ENCODE measurements at regions not wholly inside any gene's neighbourhood (a gene's known extent, or its start where the extent isn't known, plus 50 kb on each side); places are given as distances from the start of the nearest gene placed in this dataset.

DNA sequence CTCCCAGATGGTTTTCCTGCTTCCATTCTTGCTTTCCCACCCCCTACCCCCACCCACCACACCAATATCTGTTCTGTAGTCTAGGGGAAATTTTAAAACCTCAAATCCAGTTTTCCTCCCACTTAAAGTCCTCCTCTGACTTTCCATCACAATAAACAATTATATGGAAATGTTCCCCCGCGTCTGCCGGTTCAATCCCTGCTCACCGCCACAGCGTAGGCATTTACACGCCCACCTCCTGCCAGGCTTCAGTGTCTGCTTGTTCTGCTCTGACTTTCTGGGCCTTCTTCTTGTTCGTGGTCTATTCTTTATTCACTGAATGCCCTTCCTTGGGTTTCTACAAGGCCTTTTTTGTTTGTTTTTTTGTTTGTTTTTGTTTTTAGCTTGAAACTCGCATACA lies 633.0 kb upstream of the MKI67 start:
- DNase-seq: no peak
- Histone ChIP-seq H3K27ac (ENCODE audit: low read depth in 1 of 2, low read length in 1 of 2) (no peak overlapping the region), H3K4me3 (no peak overlapping the region), H3K9ac (ENCODE audit: insufficient read depth in 1 of 2, low read length in 2 of 2) (no peak overlapping the region), H3K4me1 (ENCODE audit: control insufficient read depth in 5 of 5, insufficient read depth in 5 of 5, low read length in 5 of 5) (no peaks in the 10 kb centered on the region), H3K27me3 (ENCODE audit: control insufficient read depth in 3 of 3, insufficient read depth in 3 of 3, low read length in 2 of 3) (no peaks in the 10 kb centered on the region), H3K36me3 (ENCODE audit: control insufficient read depth in 4 of 4, insufficient read depth in 4 of 4, low read length in 4 of 4) (no peaks in the 10 kb centered on the region), H3K9me3 (ENCODE audit: control insufficient read depth in 4 of 4, insufficient read depth in 3 of 4, low read length in 3 of 4) (no peaks in the 10 kb centered on the region)
- WGBS, 2 donors: 88 to 89% methylated on average over 8 of the region's 8 CpGs
- no peak for ATAC-seq (ENCODE audit: insufficient read depth, low FRiP score)
- no peak for TF ChIP-seq CTCF (IDR thresholded peaks at IDR 0.05; ENCODE audit: control extremely low read depth, extremely low read depth)

DNA sequence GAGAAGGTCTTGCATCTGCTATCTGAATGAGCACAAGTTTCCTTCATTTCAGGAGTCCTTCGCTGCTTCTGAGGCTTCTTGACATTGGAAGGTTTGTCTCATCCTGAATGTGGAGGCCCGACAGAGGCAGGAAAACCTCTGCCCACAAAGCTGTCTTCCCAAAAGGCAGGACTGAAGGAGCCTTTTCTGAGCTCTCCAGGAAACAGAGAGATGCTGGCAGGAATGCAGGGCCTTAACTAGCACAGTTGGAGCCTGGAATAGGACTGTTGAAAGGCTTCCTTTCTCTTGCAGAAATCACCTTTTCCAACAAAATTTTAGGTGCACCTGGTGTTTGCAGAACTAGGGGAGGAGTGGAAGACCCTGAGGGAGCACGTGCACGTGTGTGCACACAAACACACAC lies 637.4 kb upstream of the MKI67 start:
- no peaks in the 10 kb centered on the region for H3K9me3 ChIP-seq (ENCODE audit: control insufficient read depth in 4 of 4, insufficient read depth in 3 of 4, low read length in 3 of 4)
- 70 to 72% methylated on average over 4 of the region's 4 CpGs for WGBS, 2 donors
- H3K36me3 ChIP-seq (ENCODE audit: control insufficient read depth in 4 of 4, insufficient read depth in 4 of 4, low read length in 4 of 4): no peaks in the 10 kb centered on the region
- no peak overlapping the region for H3K9ac ChIP-seq (ENCODE audit: insufficient read depth in 1 of 2, low read length in 2 of 2)
- H3K4me1 ChIP-seq (ENCODE audit: control insufficient read depth in 5 of 5, insufficient read depth in 5 of 5, low read length in 5 of 5): no peaks in the 10 kb centered on the region
- ATAC-seq (ENCODE audit: insufficient read depth, low FRiP score) (no peak), DNase-seq (no peak)
- no peak for TF ChIP-seq CTCF (IDR thresholded peaks at IDR 0.05; ENCODE audit: control extremely low read depth, extremely low read depth)
- H3K27me3 ChIP-seq (ENCODE audit: control insufficient read depth in 3 of 3, insufficient read depth in 3 of 3, low read length in 2 of 3): no peaks in the 10 kb centered on the region
- no peak overlapping the region for H3K27ac ChIP-seq (ENCODE audit: low read depth in 1 of 2, low read length in 1 of 2)
- H3K4me3 ChIP-seq: no peak overlapping the region

- no peak for DNase-seq
- Histone ChIP-seq H3K4me1 (ENCODE audit: control insufficient read depth in 5 of 5, insufficient read depth in 5 of 5, low read length in 5 of 5) (no peaks in the 10 kb centered on the region), H3K9ac (ENCODE audit: insufficient read depth in 1 of 2, low read length in 2 of 2) (no peak overlapping the region), H3K9me3 (ENCODE audit: control insufficient read depth in 4 of 4, insufficient read depth in 3 of 4, low read length in 3 of 4) (peaks cover 0 to under 1% (median 0%) of the 10 kb centered on the region in 4 donors), H3K36me3 (ENCODE audit: control insufficient read depth in 4 of 4, insufficient read depth in 4 of 4, low read length in 4 of 4) (no peaks in the 10 kb centered on the region), H3K4me3 (no peak overlapping the region), H3K27me3 (ENCODE audit: control insufficient read depth in 3 of 3, insufficient read depth in 3 of 3, low read length in 2 of 3) (no peaks in the 10 kb centered on the region), H3K27ac (ENCODE audit: low read depth in 1 of 2, low read length in 1 of 2) (no peak overlapping the region)
- 82 to 91% methylated on average over 11 of the region's 11 CpGs for WGBS, 2 donors
- TF ChIP-seq CTCF (IDR thresholded peaks at IDR 0.05; ENCODE audit: control extremely low read depth, extremely low read depth): no peak
- ATAC-seq (ENCODE audit: insufficient read depth, low FRiP score): no peak
Observed at GRCh38 chr10:128764190-128764589, 638.0 kb upstream of the MKI67 start.

- Histone ChIP-seq H3K27me3 (ENCODE audit: control insufficient read depth in 3 of 3, insufficient read depth in 3 of 3, low read length in 2 of 3) (no peaks in the 10 kb centered on the region), H3K9ac (ENCODE audit: insufficient read depth in 1 of 2, low read length in 2 of 2) (no peak overlapping the region), H3K4me3 (no peak overlapping the region), H3K27ac (ENCODE audit: low read depth in 1 of 2, low read length in 1 of 2) (no peak overlapping the region), H3K36me3 (ENCODE audit: control insufficient read depth in 4 of 4, insufficient read depth in 4 of 4, low read length in 4 of 4) (no peaks in the 10 kb centered on the region), H3K9me3 (ENCODE audit: control insufficient read depth in 4 of 4, insufficient read depth in 3 of 4, low read length in 3 of 4) (peaks cover 0 to 4% (median 0%) of the 10 kb centered on the region in 4 donors), H3K4me1 (ENCODE audit: control insufficient read depth in 5 of 5, insufficient read depth in 5 of 5, low read length in 5 of 5) (no peaks in the 10 kb centered on the region)
- no peak for ATAC-seq (ENCODE audit: insufficient read depth, low FRiP score)
- no peak for TF ChIP-seq CTCF (IDR thresholded peaks at IDR 0.05; ENCODE audit: control extremely low read depth, extremely low read depth)
- 79% methylated on average over 2 of the region's 2 CpGs for WGBS, 2 donors
- DNase-seq: no peak
Observed at GRCh38 chr10:128766915-128767314, 640.7 kb upstream of the MKI67 start.

Data from lung (tissue), 11 donors.